GM12891 (cell line): ENCODE measurements at regions not wholly inside any gene's neighbourhood (a gene's known extent, or its start where the extent isn't known, plus 50 kb on each side); places are given as distances from the start of the nearest gene placed in this dataset.

Experiments used
- DNase-seq: peaks from one replicate; pipeline ENCODE4 v3.0.0; 2011; ENCODE audit warnings: low spot score; ENCODE audit not compliant: insufficient read length
- FAIRE-seq: peaks from 2 replicates; lab custom pipeline; 2011; peaks lifted over from hg19 to GRCh38; lab: Jason Lieb, UNC
- PAX5 ChIP-seq: IDR thresholded peaks from 2 replicates; pipeline ENCODE4 v1.6.1; 2011; ENCODE audit warnings: low read length, moderate library complexity, mild to moderate bottlenecking; ENCODE audit not compliant: insufficient read depth, severe bottlenecking
- POLR2A ChIP-seq: IDR thresholded peaks from 2 replicates; pipeline ENCODE4 v1.6.1; 2011; ENCODE audit warnings: low read depth, low read length, control low read depth
- POLR2AphosphoS5 ChIP-seq: IDR thresholded peaks from 2 replicates; pipeline ENCODE4 v1.6.1; 2011; ENCODE audit warnings: low read depth, low read length, control low read depth
- POU2F2 ChIP-seq: IDR thresholded peaks from 2 replicates; pipeline ENCODE4 v1.6.1; 2011; ENCODE audit warnings: low read depth, mild to moderate bottlenecking, control low read depth, low read length, moderate library complexity
- SPI1 ChIP-seq: IDR thresholded peaks from 2 replicates; pipeline ENCODE4 v1.6.1; 2011; ENCODE audit warnings: low read depth, low read length, control low read depth
- TAF1 ChIP-seq: IDR thresholded peaks from 2 replicates; pipeline ENCODE4 v1.6.1; 2011; ENCODE audit warnings: low read depth, low read length, control low read depth

DNA sequence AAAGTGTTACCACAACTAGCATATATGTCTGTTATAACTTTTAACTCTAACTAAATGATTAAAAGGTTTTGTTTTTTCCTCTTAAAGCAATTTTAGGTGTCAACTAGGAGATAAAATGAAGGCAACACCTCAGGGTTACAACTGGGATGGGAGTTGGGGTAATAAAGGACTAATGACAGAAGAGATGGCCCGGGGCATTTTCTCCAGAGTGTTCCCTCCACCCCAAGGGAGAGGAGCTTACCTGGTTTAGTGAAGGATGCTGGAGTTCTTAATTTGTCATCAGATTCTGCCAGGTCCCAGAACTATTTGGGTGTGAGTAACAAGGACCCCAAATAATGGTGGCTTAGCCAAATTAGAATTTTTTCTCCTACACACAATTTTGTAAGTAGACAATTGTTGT, 260.3 kb downstream of the CD109 start:
- FAIRE-seq (no peak), DNase-seq (no peak)
- no peak for TF ChIP-seq POLR2AphosphoS5
- no peak for TF ChIP-seq SPI1
- no peak for TF ChIP-seq PAX5
- TF ChIP-seq POU2F2, result no peak
- TF ChIP-seq TAF1, result no peak

DNA sequence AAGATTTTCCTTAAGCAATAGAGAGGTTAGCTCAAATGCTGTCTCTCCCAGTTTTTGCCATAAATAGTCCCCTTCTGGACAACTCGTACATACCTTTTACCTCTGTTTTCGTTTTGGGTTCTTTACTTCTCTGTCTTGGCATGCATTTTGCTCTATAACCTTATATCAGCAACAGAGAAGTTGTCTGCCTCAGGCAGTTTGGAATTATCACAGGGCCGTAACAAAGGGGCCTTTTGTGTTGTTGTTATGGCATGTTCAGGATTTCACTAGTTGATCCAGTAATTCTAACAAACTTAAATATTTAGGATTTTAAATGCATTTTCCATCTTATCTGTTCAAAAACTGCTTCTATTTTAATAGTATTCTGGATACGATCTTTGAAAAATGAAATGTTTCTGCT, 259.8 kb downstream of the CD109 start:
- DNase-seq (no peak), FAIRE-seq (no peak)
- TF ChIP-seq POLR2AphosphoS5 (no peak), SPI1 (no peak), PAX5 (no peak), POLR2A (no peak), TAF1 (no peak), POU2F2 (no peak)

DNA sequence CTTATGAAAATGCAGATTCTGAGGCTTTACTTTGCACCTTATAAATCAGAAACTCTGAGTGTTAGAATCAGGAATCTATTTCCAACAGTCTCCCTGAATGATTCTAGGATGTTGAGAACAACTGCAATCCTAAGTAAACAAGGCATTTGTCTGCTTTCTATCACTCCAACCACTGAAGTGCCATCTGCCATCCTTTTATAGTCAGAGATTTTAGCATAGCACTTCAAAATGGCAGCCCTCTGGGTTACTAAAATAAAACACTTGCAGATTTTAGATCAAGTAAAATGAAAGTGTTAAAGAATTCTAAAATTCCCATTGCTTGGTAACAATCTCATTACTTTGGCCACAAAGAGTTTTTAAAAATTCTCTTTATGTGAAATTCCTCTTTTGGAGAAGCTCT, 258.9 kb downstream of the CD109 start:
- DNase-seq (no peak), FAIRE-seq (no peak)
- TF ChIP-seq POLR2AphosphoS5 (no peak), POLR2A (no peak), SPI1 (no peak), PAX5 (no peak), POU2F2 (no peak), TAF1 (no peak)

DNA sequence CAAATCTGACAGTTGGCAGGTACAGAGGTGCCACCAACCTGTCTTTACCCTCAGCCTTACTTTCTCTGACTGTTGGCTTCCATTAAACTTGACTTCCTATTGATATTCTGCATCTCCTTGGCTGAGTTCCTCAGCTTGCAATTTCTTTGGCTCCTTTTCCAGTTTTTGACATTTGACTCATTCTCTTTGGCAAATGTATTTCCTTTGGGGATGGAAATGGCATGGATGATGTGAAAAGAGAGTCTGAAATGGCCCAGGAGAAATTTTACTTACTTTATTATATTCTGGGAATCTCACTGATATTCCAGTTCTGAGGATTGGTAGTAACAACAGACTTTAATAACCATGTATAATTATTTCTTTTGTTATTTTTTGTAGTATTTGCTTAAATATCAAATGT, 255.2 kb downstream of the CD109 start:
- DNase-seq (no peak), FAIRE-seq (no peak)
- no peak for TF ChIP-seq POU2F2

DNA sequence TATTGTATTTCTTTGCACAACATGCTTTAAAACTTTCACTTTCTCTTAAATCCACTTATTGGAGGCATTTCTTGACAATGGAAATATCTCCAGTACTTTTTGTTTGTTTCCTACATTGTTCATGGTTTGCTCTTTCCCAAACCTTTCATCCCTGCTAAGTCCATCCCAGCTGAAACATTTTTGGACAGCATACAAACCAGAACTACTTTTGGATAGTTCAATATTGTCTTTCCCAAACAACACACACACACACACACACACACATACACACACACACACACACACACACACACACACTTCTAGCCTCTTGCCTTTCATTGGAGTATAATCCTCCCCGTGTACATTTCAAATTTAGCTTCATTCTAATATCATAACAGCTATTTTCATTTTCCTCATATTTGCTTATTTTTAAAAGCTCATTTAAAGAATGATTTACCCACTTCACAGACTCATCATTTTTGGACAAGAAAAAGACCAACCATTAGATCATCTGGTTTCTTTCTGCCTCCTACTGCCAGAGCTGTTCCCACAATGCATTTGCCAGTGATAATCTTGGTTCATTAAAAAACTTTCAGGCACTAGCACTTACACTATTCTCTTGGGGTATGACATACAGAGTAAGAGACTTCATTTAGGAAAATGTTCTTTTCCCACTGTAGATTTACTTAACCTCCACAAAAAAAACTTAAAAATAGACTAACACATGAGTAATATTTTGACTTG, 248.1 kb downstream of the CD109 start:
- no peak for FAIRE-seq

DNA sequence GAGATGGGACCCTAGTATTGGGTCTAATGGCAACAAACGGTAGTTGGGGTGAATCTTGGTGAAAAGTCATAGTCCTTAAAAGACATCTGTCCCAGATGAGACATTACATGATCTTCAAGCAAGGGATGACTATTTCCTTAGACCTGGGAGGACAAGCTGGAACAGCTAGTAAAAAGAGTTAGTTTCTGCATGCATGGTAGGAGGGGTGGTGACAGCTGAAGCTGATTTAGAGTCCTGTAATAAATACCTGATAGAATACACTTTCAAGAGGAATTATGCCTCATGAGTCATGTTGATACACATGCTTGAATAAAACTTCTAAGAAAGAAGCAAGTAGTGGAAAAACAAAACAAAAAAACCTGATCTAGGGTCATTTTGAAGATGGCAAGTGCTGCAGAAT, 247.4 kb downstream of the CD109 start:
- FAIRE-seq (no peak), DNase-seq (no peak)
- no peak for TF ChIP-seq PAX5
- TF ChIP-seq TAF1, result no peak
- no peak for TF ChIP-seq POU2F2
- no peak for TF ChIP-seq POLR2AphosphoS5
- TF ChIP-seq SPI1, result no peak

More for the DNA sequence above, 248.1 kb downstream of the CD109 start:
- TF ChIP-seq PAX5, result no peak
- no peak for TF ChIP-seq POU2F2
- TF ChIP-seq TAF1, result no peak
- TF ChIP-seq POLR2AphosphoS5, result no peak
- no peak for TF ChIP-seq POLR2A
- TF ChIP-seq SPI1, result no peak
- no peak for DNase-seq

DNA sequence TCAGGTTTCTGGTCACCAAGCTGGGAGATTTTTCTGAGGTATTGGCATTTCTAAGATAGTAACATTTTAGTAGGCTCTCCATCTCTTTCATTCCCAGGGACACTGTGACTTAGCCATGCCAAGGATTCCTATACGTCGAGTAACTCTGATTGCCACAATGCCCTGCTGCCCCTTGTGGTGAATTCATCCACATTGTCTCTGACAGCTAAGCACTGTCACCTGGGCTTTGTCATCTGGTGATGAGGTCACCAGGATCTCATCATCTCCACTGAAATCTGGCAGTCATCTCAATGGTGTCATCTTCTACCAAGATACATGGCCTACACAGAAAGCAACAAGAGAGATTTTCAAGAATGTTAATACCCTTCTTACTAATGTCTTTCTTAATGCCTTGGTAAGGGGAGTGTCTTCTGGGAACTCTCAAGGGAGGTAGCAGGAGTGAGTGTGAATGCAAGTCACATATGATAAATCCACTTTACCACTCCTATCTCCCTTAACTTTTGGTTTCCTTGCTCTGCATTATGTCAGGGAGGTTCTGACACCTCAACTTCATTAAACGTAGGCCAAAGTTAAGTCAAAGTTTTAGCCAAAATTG, 246.7 kb downstream of the CD109 start:
- FAIRE-seq, result no peak
- DNase-seq, result no peak
- TF ChIP-seq POU2F2 (no peak), SPI1 (no peak), POLR2AphosphoS5 (no peak), TAF1 (no peak), PAX5 (no peak)

DNA sequence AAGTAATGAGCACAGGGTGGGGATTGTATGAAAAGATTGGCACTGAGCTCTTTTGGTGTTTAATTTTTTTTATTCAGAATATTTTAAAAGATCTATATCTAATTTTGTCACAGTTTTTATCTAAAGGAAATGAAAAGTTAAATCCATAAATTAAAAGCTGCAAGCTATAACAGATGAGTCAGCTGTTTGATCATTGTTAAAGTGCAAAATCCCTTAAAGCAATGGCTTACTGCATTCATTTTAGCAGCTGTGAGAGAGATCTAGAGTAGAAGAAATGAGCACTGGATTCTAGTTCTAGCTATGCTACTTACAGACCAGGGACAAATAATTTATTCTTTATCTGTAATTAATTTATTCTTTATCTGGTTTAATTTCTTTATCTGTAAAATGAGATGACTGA, 245.9 kb downstream of the CD109 start:
- no peak for TF ChIP-seq PAX5
- TF ChIP-seq POLR2AphosphoS5, result no peak
- no peak for TF ChIP-seq POLR2A
- TF ChIP-seq SPI1, result no peak
- no peak for TF ChIP-seq POU2F2
- no peak for TF ChIP-seq TAF1
- FAIRE-seq, result no peak
- no peak for DNase-seq

DNA sequence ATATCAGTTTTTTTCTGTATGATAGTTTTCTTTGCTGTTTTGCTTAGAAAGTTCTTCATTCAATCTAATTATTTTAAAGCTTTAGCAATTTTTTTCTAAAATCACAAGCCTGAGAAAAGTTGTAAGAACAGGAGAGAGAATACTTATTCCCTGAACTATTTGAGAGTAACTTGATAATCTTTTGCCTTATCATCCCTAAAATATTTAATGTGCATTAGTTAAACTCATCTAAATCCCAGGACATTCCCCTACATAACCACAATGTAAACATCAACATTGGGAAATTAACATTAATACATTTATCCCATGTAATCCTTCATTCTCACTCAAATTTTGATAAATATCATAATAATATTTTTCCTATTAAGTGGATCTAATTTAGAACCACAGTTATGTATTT, 241.8 kb downstream of the CD109 start:
- DNase-seq, result no peak
- no peak for TF ChIP-seq PAX5
- TF ChIP-seq POU2F2, result no peak
- no peak for TF ChIP-seq POLR2A
- no peak for TF ChIP-seq POLR2AphosphoS5
- TF ChIP-seq SPI1, result no peak
- TF ChIP-seq TAF1, result no peak
- no peak for FAIRE-seq

DNA sequence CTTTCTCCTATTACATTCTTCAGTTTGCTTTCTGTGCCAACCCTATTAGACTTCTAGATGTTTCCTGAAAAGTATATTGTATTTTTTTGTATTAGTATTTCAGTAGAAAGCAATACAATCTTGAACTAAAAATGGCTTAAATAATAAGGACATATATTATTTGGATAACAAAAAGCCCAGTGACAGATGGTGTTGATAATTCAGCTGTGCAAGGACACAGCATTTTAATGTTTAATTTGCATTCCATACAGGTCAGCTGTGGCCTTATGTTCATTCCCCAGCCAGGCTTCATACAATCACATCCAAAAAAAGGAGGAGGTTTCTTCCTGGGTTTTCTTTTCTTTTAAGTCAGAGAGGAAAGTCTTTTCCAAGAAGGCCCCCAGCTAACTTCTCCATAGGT, 236.9 kb downstream of the CD109 start:
- TF ChIP-seq POU2F2, result no peak
- no peak for TF ChIP-seq PAX5
- TF ChIP-seq TAF1, result no peak
- TF ChIP-seq POLR2A, result no peak
- TF ChIP-seq SPI1, result no peak
- TF ChIP-seq POLR2AphosphoS5, result no peak
- FAIRE-seq (no peak), DNase-seq (no peak)

DNA sequence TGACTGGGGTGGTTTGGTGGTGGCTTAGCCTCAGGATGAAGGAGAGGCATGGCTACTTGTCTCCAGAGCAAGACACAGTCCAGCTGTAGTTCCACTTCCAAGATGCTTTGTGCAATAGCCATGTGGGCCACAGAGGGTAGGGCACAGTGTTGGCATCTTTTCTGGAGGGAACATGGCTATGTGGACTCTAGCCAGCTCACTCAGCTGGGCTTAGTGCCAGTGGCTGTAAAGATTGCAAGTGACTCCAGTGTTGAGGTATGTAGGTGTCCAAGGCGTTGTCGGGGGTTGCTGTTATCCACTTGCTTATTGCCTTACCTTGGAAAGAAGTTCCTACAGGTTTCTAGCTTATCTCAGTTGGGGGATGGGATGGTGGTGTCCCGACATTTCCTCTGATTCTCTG, 233.4 kb downstream of the CD109 start:
- TF ChIP-seq SPI1 (no peak), POLR2A (no peak), POLR2AphosphoS5 (no peak), TAF1 (no peak), PAX5 (no peak), POU2F2 (no peak)

More for the DNA sequence above, 233.4 kb downstream of the CD109 start:
- FAIRE-seq (no peak), DNase-seq (no peak)
